Omental fat pad (tissue), 3 donors: ENCODE measurements at regions not wholly inside any gene's neighbourhood (a gene's known extent, or its start where the extent isn't known, plus 50 kb on each side); places are given as distances from the start of the nearest gene placed in this dataset.
"Not testable (repeated sequence)": the region's sequence is repeated elsewhere in the genome, so short reads cannot be mapped to it uniquely, and the experiment has no call there.

Source experiments
- ATAC-seq: fragments of 150-250 bp; one replicate; pipeline ENCODE4 v1.9.1; 2016; ENCODE audit warnings: mild to moderate bottlenecking, moderate library complexity; ENCODE audit not compliant: low FRiP score
- DNase-seq: peaks from one replicate; pipeline ENCODE4 v3.0.0-alpha.2; 2019; ENCODE audit warnings: low spot score
- TF ChIP-seq, protein P1 (sequence below), 3 donors: fragments of 450-650 bp; IDR thresholded peaks; one replicate each; pipeline ENCODE4 v1.5.1; 2016 to 2017; ENCODE audit warnings: antibody characterized with exemption in 3 of 3, mild to moderate bottlenecking in 3 of 3, moderate library complexity in 2 of 3

DNA sequence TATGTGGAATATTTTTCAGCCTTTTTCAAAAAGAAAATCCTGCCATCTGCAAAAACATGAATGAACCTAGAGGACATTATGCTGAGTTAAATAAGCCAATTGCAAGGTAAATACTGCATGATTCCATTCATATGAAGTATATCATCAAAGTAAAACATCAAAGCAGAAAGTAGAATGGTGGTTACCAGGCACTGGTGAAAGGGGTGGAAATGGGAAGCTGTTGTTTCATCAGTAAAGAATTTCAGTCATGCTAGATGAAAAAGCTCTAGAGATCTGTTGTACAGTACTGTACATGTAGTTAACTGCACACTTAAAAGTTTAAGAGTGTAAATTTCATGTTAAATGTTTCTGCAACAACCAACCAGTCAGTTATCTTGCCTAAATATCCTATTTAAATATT, 196.8 kb upstream of the ADGRL3 start:
- ATAC-seq = no peak
- TF ChIP-seq, protein P1, sequence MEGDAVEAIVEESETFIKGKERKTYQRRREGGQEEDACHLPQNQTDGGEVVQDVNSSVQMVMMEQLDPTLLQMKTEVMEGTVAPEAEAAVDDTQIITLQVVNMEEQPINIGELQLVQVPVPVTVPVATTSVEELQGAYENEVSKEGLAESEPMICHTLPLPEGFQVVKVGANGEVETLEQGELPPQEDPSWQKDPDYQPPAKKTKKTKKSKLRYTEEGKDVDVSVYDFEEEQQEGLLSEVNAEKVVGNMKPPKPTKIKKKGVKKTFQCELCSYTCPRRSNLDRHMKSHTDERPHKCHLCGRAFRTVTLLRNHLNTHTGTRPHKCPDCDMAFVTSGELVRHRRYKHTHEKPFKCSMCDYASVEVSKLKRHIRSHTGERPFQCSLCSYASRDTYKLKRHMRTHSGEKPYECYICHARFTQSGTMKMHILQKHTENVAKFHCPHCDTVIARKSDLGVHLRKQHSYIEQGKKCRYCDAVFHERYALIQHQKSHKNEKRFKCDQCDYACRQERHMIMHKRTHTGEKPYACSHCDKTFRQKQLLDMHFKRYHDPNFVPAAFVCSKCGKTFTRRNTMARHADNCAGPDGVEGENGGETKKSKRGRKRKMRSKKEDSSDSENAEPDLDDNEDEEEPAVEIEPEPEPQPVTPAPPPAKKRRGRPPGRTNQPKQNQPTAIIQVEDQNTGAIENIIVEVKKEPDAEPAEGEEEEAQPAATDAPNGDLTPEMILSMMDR (IDR thresholded peaks at IDR 0.05) = no peak
- DNase-seq = no peak

GRCh38 chr4:61004651-61005170, 195.4 kb upstream of the ADGRL3 start:
- DNase-seq = no peak
- TF ChIP-seq, protein P1 (IDR thresholded peaks at IDR 0.05) = no peak
- ATAC-seq = no peak

DNA sequence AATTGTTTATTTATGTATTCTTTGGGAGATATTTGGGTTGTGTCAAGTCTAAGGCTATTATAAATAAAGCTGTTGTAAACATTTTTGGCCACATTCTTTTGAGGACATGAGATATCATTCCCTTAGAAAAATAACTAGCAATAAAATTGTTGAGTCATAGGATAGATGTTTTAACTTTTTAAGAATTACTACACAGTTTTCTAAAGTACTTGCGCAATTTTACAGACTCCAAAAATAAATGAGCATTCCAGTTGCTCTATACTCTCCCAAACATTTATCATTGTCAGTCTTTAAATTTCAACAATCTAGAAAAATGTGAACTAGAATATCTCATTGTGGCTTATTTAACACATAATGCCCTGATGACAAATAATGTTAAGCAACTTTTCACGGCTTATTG, 189.1 kb upstream of the ADGRL3 start:
- TF ChIP-seq, protein P1 (IDR thresholded peaks at IDR 0.05) = no peak
- ATAC-seq = no peak
- no peak for DNase-seq

DNA sequence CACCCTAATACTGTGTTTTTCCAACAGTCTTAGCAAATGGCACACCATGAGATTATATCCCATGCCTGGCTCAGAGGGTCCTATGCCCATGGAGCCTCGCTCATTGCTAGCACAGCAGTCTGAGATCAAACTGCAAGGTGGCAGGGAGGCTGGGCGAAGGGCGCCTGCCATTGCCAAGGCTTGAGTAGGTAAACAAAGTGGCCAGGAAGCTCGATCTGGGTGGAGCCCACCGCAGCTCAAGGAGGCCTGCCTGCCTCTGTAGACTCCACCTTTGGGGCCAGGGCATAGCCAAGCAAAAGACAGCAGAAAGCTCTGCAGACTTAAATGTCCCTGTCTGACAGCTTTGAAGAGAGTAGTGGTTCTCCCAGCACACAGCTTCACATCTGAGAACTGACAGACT, 188.2 kb upstream of the ADGRL3 start:
- not testable (repeated sequence) for ATAC-seq, DNase-seq

GRCh38 chr4:61024610-61025009, 175.5 kb upstream of the ADGRL3 start:
- no peak for ATAC-seq
- DNase-seq = no peak
- TF ChIP-seq, protein P1 (IDR thresholded peaks at IDR 0.05) = no peak

DNA sequence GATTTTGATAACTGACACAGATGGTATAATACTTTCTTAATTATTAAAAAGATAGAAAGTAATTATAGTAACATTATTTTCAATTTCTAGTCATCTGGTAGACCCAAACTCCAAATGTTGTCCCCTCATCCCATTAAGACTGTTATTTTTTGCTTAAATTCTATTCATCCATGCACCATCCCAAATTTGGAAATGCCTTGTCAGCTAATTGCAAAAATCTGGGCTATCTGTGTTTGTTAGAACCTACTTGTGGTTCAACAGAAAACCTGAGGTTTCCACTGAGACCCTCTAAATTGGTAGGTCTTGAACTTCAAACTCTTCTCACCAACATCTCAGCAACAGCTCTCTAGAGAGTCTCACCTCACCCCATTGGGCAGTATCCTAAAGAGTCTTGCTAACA, 172.2 kb upstream of the ADGRL3 start:
- DNase-seq (no peak), ATAC-seq (no peak)
- TF ChIP-seq, protein P1 (IDR thresholded peaks at IDR 0.05) = no peak

- DNase-seq = no peak
- ATAC-seq = no peak
- TF ChIP-seq, protein P1 (IDR thresholded peaks at IDR 0.05) = no peak
These were observed 163.9 kb upstream of the ADGRL3 start for GRCh38 chr4:61036071-61036684.
